GM19463 (cell line): ENCODE measurements at regions not wholly inside any gene's neighbourhood (a gene's known extent, or its start where the extent isn't known, plus 50 kb on each side); places are given as distances from the start of the nearest gene placed in this dataset.
A peak's percentile ranks its signal among the peaks of the same experiment; 100 is the strongest.
"Not testable (repeated sequence)": the region's sequence is repeated elsewhere in the genome, so short reads cannot be mapped to it uniquely, and the experiment has no call there.

Source experiments
- ATAC-seq: cut with Tn5 transposase; IDR thresholded peaks from one replicate; pipeline ENCODE4 v1.9.1; 2021; ENCODE audit warnings: mild to moderate bottlenecking, moderate library complexity; ENCODE audit not compliant: unreplicated experiment

DNA sequence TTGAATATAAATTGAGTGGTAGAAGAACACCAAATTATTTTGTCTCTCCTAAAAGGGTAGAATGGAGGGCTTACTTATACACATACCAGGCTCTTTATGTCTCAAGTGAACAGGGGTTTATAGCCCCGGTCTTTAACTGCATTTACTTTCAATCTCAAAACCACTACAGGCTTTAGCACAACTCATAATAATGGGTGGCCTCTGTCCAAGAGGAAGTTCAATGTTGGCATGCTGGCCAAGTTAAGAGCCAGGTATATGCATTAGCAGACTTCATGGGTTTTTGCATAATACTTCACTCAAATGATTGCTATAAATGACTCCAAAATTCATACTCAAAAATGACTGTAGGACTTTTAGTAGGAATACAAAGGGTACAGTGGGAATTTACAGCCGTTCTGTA, 118.5 kb upstream of the OTUD4 start:
- peak; percentile 27 for ATAC-seq

- ATAC-seq, result no peak
Measured at GRCh38 chr4:145297556-145297955, 117.2 kb upstream of the OTUD4 start.

DNA sequence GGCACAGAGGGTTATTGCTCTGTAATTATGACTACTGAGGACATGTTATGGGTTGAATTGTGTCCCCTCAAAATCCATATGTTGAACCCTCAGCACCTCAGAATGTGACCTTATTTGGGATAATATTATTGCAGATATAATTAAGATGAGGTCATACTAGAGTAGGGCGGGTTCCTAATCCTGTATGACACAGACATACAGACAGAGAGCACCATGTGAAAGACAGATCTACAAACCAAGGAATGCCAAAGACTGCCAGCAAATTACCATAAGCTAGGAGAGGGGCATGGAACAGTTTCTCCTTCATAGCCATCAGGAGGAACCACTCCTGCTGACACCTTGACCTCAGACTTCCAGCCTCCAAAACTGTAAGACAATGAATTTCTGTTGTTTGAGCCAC, 115.2 kb upstream of the OTUD4 start:
- ATAC-seq, result no peak

GRCh38 chr4:145295122-145295521, 114.7 kb upstream of the OTUD4 start:
- no peak for ATAC-seq

DNA sequence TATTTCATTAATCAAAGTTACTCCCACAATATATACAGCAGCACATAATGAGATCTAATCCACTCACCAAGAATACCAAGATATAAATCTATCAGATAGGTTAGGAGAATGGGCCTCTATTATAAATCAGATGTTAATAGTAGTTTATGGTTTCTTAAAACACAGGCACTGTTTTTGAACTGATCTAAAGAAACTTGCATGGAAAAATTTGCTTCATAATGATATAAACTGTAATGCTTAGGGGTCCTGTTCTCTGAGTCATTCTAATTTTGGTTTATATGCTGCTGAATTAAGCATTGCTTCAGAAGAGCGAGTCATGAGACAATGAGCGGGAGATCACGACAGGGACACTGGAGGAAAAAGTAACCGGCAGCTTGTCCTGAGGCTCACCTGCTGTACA, 113.3 kb upstream of the OTUD4 start:
- no peak for ATAC-seq

DNA sequence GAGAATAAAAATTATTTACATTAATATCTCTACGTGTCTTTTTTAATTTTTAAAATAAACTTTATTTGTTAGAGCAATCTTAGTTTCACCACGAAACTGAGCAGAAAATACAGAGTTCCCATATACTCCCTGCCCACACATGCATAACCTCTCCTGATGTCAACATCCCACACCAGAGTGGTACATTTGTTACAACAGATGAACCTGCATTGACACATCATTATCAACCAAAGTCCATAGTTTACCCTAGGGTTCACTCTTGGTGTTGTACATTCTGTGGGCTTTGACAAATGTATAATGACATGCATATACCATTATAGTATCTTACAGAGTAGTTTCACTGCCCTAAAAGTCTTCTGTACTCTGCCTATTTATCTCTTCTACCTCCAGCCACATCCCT, 110.6 kb upstream of the OTUD4 start:
- no peak for ATAC-seq

GRCh38 chr4:145289403-145290076, 109.2 kb upstream of the OTUD4 start:
- ATAC-seq, result no peak

DNA sequence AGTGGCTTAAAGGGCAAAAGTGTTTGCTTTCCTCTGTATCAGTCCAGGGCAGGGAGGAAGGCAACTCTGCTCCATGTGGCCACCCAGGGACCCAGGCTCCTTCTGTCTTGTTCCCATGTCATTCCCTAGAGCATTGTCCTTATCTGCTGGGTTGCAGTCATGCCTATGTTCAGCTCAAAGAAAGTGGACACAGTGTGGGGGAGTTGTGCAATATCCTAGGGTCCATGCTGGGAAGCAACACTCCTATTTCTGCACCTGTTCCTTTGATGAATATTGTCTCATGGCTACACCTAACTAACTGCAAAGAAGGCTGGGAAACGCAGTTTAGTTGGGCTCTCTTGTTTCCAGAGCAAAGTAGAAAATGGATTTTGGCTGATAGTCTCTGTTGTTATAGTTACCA, 107.0 kb upstream of the OTUD4 start:
- ATAC-seq, result no peak

DNA sequence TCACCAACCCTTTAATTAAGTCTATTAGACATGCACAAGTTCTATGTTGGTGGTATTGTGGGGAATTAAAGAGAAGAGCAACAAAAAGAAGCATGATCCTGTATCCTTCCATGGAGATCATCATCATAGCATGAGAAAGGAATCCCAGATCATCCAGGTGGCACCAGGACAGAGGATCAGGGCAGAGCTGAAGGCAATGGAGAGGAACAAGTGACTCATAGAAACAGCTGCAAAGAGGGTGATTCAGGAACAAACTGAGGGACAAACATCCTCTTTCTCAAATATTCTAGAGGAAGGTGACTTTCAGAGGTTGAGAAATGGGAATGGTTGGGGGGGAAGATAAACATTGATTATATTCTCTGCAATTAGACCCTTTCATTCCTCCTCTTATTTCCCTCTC, 105.5 kb upstream of the OTUD4 start:
- ATAC-seq, result no peak

GRCh38 chr4:145283909-145284308, 103.5 kb upstream of the OTUD4 start:
- no peak for ATAC-seq

DNA sequence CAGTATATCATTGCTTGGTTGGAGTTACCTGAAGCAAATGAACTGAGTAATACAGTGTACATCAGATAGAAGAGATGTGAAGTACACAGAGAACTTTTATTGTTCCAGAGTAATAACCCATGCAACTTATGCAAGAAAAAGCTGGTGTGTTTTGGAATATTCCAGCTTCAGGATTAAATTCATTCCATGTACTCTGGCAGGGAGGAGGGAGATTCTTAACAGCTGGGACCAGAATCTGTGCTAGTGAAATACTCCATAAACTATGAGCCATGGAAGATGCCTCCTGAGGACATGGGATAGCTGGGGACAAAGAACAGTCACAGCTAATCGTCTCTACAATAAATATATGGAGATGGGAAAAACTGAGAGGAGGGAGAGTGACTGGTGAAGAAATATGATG, 101.6 kb upstream of the OTUD4 start:
- ATAC-seq, result no peak

GRCh38 chr4:145281224-145281623, 100.8 kb upstream of the OTUD4 start:
- no peak for ATAC-seq

GRCh38 chr4:145280541-145280940, 100.2 kb upstream of the OTUD4 start:
- ATAC-seq, result no peak

DNA sequence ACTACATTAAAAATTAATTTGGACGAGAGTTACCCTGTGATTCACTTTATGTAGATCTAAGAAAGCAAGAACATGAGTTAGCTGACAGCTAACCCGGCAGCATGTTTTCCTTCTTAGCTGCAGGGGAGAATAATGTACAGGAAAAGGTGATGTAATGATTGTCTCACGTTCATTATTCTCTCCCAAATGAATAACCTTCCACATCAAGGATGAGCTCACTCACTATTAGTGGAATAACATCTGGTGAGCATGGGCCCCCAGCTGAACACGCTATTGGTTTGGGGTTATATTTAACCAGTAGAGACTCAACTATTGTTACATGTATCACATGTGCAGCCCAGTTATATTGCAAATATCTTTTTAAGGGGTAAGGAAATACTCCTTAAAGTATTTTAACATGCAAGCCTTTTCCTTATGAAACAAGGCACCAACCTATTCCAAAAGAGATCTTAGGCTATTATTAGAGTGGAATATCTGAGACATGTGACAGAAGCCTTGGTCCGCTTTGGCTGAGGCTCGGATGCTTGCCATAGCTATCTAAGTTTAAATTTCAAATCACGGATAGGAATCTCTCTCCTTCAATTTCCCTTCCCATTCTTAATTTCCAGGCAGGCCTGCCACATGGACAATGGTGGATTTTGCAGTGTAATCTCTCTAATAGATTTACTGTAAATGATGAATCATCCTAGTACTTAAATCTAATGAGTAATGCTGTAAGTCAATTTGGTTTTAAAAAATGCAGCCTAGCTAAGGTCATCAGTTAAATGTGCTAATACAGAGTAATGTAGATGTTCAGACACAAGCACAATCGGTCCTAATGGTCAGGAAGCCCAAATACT, 99.0 kb upstream of the OTUD4 start:
- ATAC-seq, result no peak

DNA sequence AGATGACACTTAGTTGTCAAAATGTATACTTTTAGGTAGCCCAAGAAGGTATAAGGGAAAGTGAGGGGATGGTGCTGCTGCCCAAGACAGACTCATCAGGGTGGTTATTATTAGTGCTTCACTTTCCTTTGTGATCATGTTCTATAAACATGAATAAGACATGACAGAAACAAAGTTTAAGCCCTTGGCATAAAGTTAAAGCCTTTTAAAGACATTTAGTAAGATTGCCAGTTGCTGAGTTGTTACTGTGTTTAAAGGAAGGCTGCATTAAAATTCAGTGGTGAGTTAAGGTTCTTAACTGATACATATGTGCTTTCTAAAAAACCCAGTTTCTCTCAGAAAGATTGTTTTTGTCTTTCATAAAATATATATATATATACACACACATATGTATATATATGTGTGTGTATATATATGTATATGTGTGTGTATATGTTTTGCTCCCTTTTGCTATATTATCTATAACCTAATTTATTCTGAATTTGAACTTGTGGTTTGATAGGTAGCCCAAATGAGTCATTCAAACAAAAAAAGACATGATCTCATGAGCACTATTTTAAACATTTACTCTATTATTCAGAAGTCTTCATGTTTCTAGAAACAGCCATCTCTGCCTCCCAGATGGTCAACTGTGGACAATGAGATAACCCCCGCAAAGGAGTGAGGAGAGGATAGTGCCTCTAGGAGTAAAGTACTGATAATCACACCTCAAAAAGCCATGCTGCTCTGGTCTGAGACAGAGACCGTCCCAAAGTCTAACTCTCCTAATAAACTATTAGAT, 98.1 kb upstream of the OTUD4 start:
- no peak for ATAC-seq

GRCh38 chr4:145277011-145277410, 96.6 kb upstream of the OTUD4 start:
- no peak for ATAC-seq

DNA sequence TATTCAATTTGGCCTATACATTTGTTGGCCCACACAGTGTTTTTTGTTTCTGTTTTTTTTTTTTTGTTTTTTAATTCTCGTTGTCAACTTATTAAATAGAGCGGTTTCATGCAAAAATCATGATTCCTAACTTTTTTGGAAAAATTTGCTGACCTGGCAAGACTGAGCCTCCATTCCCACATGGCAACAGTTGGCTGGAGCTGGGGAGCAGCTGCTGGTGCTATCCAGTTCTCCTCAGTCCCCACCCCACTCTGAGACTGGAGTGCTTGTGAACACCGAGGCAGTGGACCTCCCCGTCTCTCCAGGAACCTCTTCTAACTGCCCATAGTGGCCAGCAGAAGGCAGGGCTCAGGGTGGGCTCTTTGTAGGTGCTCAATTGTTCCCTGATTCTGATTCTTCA, 95.7 kb upstream of the OTUD4 start:
- no peak for ATAC-seq

DNA sequence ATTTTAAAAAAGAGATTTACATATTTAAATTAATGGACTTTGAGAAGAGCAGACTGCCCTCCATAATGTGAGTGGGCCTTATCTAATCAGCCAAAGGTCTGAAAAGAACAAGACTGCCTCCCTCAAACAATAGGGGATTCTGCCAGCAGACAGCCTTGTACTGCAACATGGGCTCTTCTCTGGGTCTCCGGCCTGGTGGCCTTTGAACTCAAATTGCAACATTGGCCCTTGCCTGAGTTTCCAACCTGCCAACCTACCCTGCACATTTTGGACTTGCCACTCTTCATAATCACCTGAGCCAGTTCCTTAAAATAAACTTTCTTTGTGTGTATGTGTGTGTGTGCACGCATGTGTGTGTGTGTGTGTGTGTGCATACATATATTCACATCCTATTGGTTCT, 90.8 kb upstream of the OTUD4 start:
- ATAC-seq, result no peak

DNA sequence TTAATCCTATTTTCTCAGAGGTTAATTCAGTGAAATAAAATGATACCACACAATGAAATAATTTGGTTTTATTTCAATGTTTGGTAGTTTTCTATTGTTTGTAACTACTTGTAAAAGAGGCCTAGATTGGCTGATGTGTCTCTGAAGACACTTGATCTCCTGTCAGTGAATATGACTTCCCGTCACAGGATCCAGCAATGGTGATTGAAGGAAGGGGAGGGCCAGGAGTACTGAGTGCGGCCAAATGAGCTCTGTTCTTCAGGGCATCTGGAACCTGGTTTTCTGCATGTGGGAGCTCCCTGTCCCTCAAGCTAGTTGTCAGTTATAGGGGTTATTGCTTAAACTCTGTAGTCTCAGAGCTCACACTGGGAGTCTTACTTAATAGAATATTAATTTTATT, 86.5 kb upstream of the OTUD4 start:
- ATAC-seq, result no peak

- no peak for ATAC-seq
Measured at GRCh38 chr4:145260091-145260490, 79.7 kb upstream of the OTUD4 start.

DNA sequence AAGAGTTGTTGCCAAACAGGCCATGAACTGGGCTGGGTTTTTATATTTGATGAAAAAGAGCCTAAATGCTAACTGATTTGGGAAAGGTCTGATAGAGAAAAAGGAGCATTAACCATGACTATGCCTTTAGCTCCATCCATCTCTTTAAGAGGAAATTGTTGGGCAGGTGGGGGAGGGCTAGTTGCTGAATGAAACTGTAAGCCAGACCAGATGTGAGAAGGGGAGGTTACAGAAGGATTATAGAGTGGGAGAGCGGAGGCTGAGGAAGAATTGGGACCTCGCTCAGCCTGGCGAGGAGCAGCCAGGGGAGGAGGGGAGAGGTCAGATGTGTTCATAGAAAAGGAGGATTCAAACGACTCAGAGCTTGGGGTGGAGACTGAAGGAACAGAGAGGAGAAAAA, 74.9 kb upstream of the OTUD4 start:
- not testable (repeated sequence) for ATAC-seq

DNA sequence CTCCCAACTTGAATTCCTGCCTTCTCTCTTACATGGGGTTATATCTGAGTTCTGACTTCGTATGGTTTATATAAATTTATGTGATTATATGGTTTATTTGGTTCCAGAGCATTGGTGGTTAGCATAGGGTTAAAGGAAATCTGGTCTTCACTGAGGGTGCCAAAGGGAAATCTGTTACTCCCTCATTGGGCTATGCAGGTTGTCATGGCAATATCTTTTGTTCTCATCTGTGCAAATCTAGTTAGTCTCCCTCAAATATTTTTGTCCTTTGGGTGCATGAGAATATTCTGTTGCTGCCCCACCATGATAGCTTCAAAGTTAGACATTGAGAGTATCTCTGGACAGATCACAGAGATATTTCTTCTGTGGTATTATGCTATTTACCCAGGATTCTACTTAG, 71.8 kb upstream of the OTUD4 start:
- ATAC-seq, result no peak
